B cell (primary cell): ENCODE measurements at regions not wholly inside any gene's neighbourhood (a gene's known extent, or its start where the extent isn't known, plus 50 kb on each side); places are given as distances from the start of the nearest gene placed in this dataset.

Experiments
- ATAC-seq: fragments of 200-7000 bp; cut with Tn5 transposase; one replicate; pipeline ENCODE4 v1.10.0; 2021; ENCODE audit warnings: low read depth, mild to moderate bottlenecking, moderate number of reproducible peaks, moderate library complexity
- CTCF ChIA-PET: fragments of 350-600 bp; sonication (Branson Sonifier 250); formaldehyde crosslinking; loops from one replicate; lab custom pipeline; 2021; ENCODE audit warnings: antibody characterized with exemption, inconsistent platforms; lab: Charles Lee
- POLR2A ChIA-PET: fragments of 350-600 bp; sonication (Branson Sonifier 250); formaldehyde crosslinking; loops from one replicate; lab custom pipeline; 2021; ENCODE audit warnings: antibody characterized with exemption; lab: Charles Lee
- DNase-seq: peaks from one replicate; pipeline ENCODE4 v3.0.0; 2013
- H2AFZ ChIP-seq: 2 replicates; pipeline ENCODE4 v1.6.1; 2012; ENCODE audit warnings: mild to moderate bottlenecking, low read depth, low read length; ENCODE audit not compliant: insufficient read depth, poor library complexity, severe bottlenecking
- H3K27ac ChIP-seq, 2 donors: 1 replicate in 1 of 2; 2 replicates in 1 of 2; pipeline ENCODE4 v1.5.1; 2012 to 2013; ENCODE audit warnings: low read length in 2 of 2, mild to moderate bottlenecking in 2 of 2, moderate library complexity in 1 of 2
- H3K27me3 ChIP-seq, 4 experiments: fragments of 200-600 bp in 1 of 4; sonication (generic) in 1 of 4; replicated peaks in 1 of 4; 1 replicate in 2 of 4; 2 replicates in 2 of 4; pipeline versions ENCODE4 v1.6.1 to v1.7.0; 2013 to 2016; ENCODE audit warnings: low read length in 3 of 4, mild to moderate bottlenecking in 2 of 4, mixed read lengths in 1 of 4, moderate library complexity in 1 of 4; ENCODE audit not compliant: insufficient read depth in 4 of 4, control insufficient read depth in 3 of 4; ENCODE audit errors: control extremely low read depth in 1 of 4
- H3K36me3 ChIP-seq, 2 experiments: replicated peaks in 1 of 2; 1 replicate in 1 of 2; 2 replicates in 1 of 2; pipeline versions ENCODE4 v1.6.1 to v1.7.1; 2013; ENCODE audit warnings: low read length in 1 of 2; ENCODE audit not compliant: insufficient read depth in 2 of 2, control insufficient read depth in 1 of 2; ENCODE audit errors: control extremely low read depth in 1 of 2, extremely low read depth in 1 of 2
- H3K4me1 ChIP-seq, 2 donors: fragments of 200-600 bp in 1 of 2; sonication (generic) in 1 of 2; 1 replicate in 1 of 2; 2 replicates in 1 of 2; pipeline versions ENCODE4 v1.5.1 to v1.6.1; 2013 to 2017; ENCODE audit warnings: low read length in 2 of 2; ENCODE audit not compliant: control insufficient read depth in 2 of 2, insufficient read depth in 2 of 2
- H3K4me2 ChIP-seq: replicated peaks from 2 replicates; pipeline ENCODE3; 2012; ENCODE audit warnings: mild to moderate bottlenecking, low read depth, low read length; ENCODE audit not compliant: poor library complexity, severe bottlenecking
- H3K4me3 ChIP-seq, 5 experiments: fragments of 200-600 bp in 1 of 5; sonication (generic) in 1 of 5; 1 replicate in 3 of 5; 2 replicates in 2 of 5; pipeline versions ENCODE4 v1.5.1 to v1.7.0; 2011 to 2016; ENCODE audit warnings: low read length in 4 of 5, mild to moderate bottlenecking in 4 of 5, low read depth in 2 of 5, control low read depth in 1 of 5, moderate library complexity in 1 of 5; ENCODE audit not compliant: insufficient read depth in 1 of 5; ENCODE audit errors: control extremely low read depth in 1 of 5, extremely low read depth in 1 of 5
- H3K79me2 ChIP-seq: fragments of 200-600 bp; sonication (generic); one replicate; pipeline ENCODE4 v1.6.0; 2016; ENCODE audit warnings: low read length; ENCODE audit not compliant: control insufficient read depth, insufficient read depth
- H3K9ac ChIP-seq: fragments of 200-600 bp; sonication (generic); 2 replicates; pipeline ENCODE4 v1.6.1; 2017; ENCODE audit warnings: mild to moderate bottlenecking, low read length, moderate library complexity
- H3K9me3 ChIP-seq, 3 donors: one replicate each; pipeline versions ENCODE4 v1.6.1 to v1.7.1; 2013; ENCODE audit warnings: low read length in 2 of 3; ENCODE audit not compliant: control insufficient read depth in 2 of 3, insufficient read depth in 1 of 3; ENCODE audit errors: control extremely low read depth in 1 of 3
- H4K20me1 ChIP-seq: 2 replicates; pipeline ENCODE4 v1.6.0; 2012; ENCODE audit warnings: mild to moderate bottlenecking, low read length; ENCODE audit not compliant: insufficient read depth, control insufficient read depth, poor library complexity, severe bottlenecking
- H3K27ac Mint-ChIP-seq: one replicate; pipeline ENCODE4 v1.8.0; 2021; ENCODE audit warnings: mixed read lengths
- H3K27me3 Mint-ChIP-seq: one replicate; pipeline ENCODE4 v1.8.0; 2021; ENCODE audit warnings: mixed read lengths
- H3K4me1 Mint-ChIP-seq: one replicate; pipeline ENCODE4 v1.8.0; 2021; ENCODE audit warnings: mixed read lengths
- H3K4me3 Mint-ChIP-seq: one replicate; pipeline ENCODE4 v1.8.0; 2021; ENCODE audit warnings: mixed read lengths
- H3K9me3 Mint-ChIP-seq: one replicate; pipeline ENCODE4 v1.8.0; 2022; ENCODE audit warnings: mixed read lengths; ENCODE audit not compliant: insufficient read depth
- CTCF ChIP-seq: fragments of 200-600 bp; IDR thresholded peaks from one replicate; pipeline ENCODE4 v1.8.0; 2022; ENCODE audit warnings: antibody characterized with exemption, mild to moderate bottlenecking
- EZH2 ChIP-seq: IDR thresholded peaks from 2 replicates; pipeline ENCODE4 v1.6.1; 2012; ENCODE audit warnings: borderline replicate concordance, low read depth, mild to moderate bottlenecking, moderate library complexity, low read length; ENCODE audit not compliant: insufficient read depth, poor library complexity, severe bottlenecking
- WGBS: methylation state at CpG from one replicate; pipeline ENCODE4 v1.1.5; 2013; ENCODE audit warnings: missing lambda C conversion rate; ENCODE audit not compliant: insufficient coverage; 5-methylcytosine and 5-hydroxymethylcytosine counted together
- intact Hi-C: fragments of 100-400 bp; cut with micrococcal nuclease; formaldehyde crosslinking; loops from one replicate; pipeline ENCODE4 v1.10.0; 2022

GRCh38 chr6:56363796-56364430 lies 116.5 kb upstream of the COL21A1 start:
- no peak overlapping the region for H3K4me2 ChIP-seq
- no peak overlapping the region for H3K9ac ChIP-seq
- ATAC-seq (no peak), DNase-seq (no peak)
- no peaks in the 10 kb centered on the region for H4K20me1 ChIP-seq
- no peak overlapping the region for H3K27ac Mint-ChIP-seq
- no peaks in the 10 kb centered on the region for H3K9me3 ChIP-seq
- intact Hi-C loops, result no loop called here
- H3K9me3 Mint-ChIP-seq, result no peaks in the 10 kb centered on the region
- H3K36me3 ChIP-seq, result no peaks in the 10 kb centered on the region
- CTCF ChIA-PET, result interaction anchor here (1.3 to 1.7 kb wide), 2 partner anchors 227 to 231 kb away, joined by 4 to 10 read pairs; no protein-coding TSS in a partner anchor
- H3K4me3 ChIP-seq, result no peak overlapping the region
- H2AFZ ChIP-seq, result no peak overlapping the region
- POLR2A ChIA-PET, result no interaction called here
- no peaks in the 10 kb centered on the region for H3K79me2 ChIP-seq
- H3K4me3 Mint-ChIP-seq, result no peak overlapping the region
- 83% methylated on average over 1 of the region's 5 CpGs for WGBS
- H3K27ac ChIP-seq, result no peak overlapping the region
- H3K4me1 ChIP-seq, result no peaks in the 10 kb centered on the region
- no peaks in the 10 kb centered on the region for H3K27me3 ChIP-seq
- TF ChIP-seq EZH2, result no peak
- no peak for TF ChIP-seq CTCF
- H3K4me1 Mint-ChIP-seq, result no peaks in the 10 kb centered on the region
- peaks cover 11% of the 10 kb centered on the region for H3K27me3 Mint-ChIP-seq

- Histone ChIP-seq H3K9me3 (no peaks in the 10 kb centered on the region), H3K4me3 (no peak overlapping the region), H2AFZ (no peak overlapping the region), H3K27ac (no peak overlapping the region), H3K4me1 (no peaks in the 10 kb centered on the region), H3K79me2 (no peaks in the 10 kb centered on the region), H3K27me3 (no peaks in the 10 kb centered on the region), H3K4me2 (no peak overlapping the region), H4K20me1 (no peaks in the 10 kb centered on the region), H3K9ac (no peak overlapping the region), H3K36me3 (no peaks in the 10 kb centered on the region)
- TF ChIP-seq CTCF, result no peak
- TF ChIP-seq EZH2, result no peak
- CTCF ChIA-PET, result interaction anchor here (0.6 to 1.5 kb wide), 5 partner anchors 9 to 211 kb away, joined by 3 to 4 read pairs (median 3); no protein-coding TSS in a partner anchor
- intact Hi-C loops, result no loop called here
- H3K4me1 Mint-ChIP-seq, result no peaks in the 10 kb centered on the region
- no peak for DNase-seq
- no peak for ATAC-seq
- 97% methylated on average over 2 of the region's 4 CpGs for WGBS
- H3K27me3 Mint-ChIP-seq, result peaks cover 7% of the 10 kb centered on the region
- no peak overlapping the region for H3K4me3 Mint-ChIP-seq
- POLR2A ChIA-PET, result no interaction called here
- no peaks in the 10 kb centered on the region for H3K9me3 Mint-ChIP-seq
- no peak overlapping the region for H3K27ac Mint-ChIP-seq
Observed at GRCh38 chr6:56361812-56362211, 114.4 kb upstream of the COL21A1 start.
